A673 (cell line): ENCODE measurements at regions not wholly inside any gene's neighbourhood (a gene's known extent, or its start where the extent isn't known, plus 50 kb on each side); places are given as distances from the start of the nearest gene placed in this dataset.

Source experiments
- EZH2 ChIP-seq: fragments of 200-600 bp; sonication (generic); IDR thresholded peaks from 2 replicates; pipeline ENCODE4 v1.6.1; 2017; ENCODE audit warnings: borderline replicate concordance, low read depth, mild to moderate bottlenecking, mixed read lengths, antibody characterized with exemption, low read length; ENCODE audit not compliant: poor library complexity, severe bottlenecking
- TF ChIP-seq, protein P1 (sequence below): fragments of 300-800, 200-600 bp; sonication (generic); conservative IDR thresholded peaks from 2 replicates; pipeline ENCODE4 v1.5.1; 2017; ENCODE audit warnings: low read depth, mild to moderate bottlenecking, antibody characterized with exemption, low read length, moderate library complexity, mixed read lengths

- TF ChIP-seq, protein P1, sequence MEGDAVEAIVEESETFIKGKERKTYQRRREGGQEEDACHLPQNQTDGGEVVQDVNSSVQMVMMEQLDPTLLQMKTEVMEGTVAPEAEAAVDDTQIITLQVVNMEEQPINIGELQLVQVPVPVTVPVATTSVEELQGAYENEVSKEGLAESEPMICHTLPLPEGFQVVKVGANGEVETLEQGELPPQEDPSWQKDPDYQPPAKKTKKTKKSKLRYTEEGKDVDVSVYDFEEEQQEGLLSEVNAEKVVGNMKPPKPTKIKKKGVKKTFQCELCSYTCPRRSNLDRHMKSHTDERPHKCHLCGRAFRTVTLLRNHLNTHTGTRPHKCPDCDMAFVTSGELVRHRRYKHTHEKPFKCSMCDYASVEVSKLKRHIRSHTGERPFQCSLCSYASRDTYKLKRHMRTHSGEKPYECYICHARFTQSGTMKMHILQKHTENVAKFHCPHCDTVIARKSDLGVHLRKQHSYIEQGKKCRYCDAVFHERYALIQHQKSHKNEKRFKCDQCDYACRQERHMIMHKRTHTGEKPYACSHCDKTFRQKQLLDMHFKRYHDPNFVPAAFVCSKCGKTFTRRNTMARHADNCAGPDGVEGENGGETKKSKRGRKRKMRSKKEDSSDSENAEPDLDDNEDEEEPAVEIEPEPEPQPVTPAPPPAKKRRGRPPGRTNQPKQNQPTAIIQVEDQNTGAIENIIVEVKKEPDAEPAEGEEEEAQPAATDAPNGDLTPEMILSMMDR, result no peak
- TF ChIP-seq EZH2, result no peak
Measured at GRCh38 chr17:55898195-55898594, 147.3 kb downstream of the PCTP start.
